OCI-LY1 (cell line): ENCODE measurements at regions not wholly inside any gene's neighbourhood (a gene's known extent, or its start where the extent isn't known, plus 50 kb on each side); places are given as distances from the start of the nearest gene placed in this dataset.
"Not testable (repeated sequence)": the region's sequence is repeated elsewhere in the genome, so short reads cannot be mapped to it uniquely, and the experiment has no call there.

Source experiments
- H2AFZ ChIP-seq: fragments of 200-600 bp; sonication (generic), shearing (Covaris generic); 2 replicates; pipeline ENCODE4 v1.6.0; 2014; ENCODE audit warnings: antibody characterized with exemption, mild to moderate bottlenecking, low read length
- H3F3A ChIP-seq: fragments of 200-600 bp; sonication (generic), shearing (Covaris generic); 2 replicates; pipeline ENCODE4 v1.6.0; 2014; ENCODE audit warnings: mild to moderate bottlenecking, antibody characterized with exemption, low read length, moderate library complexity; ENCODE audit not compliant: insufficient read depth
- H3K27ac ChIP-seq: fragments of 200-600 bp; sonication (generic); 2 replicates; pipeline ENCODE4 v1.5.1; 2014; ENCODE audit warnings: low read length, mixed run types, mild to moderate bottlenecking, low read depth; ENCODE audit not compliant: poor library complexity, severe bottlenecking
- H3K27me3 ChIP-seq: fragments of 200-600 bp; sonication (generic); 2 replicates; pipeline ENCODE4 v1.6.0; 2014; ENCODE audit warnings: antibody characterized with exemption, mild to moderate bottlenecking, low read length, moderate library complexity; ENCODE audit not compliant: insufficient read depth
- H3K36me3 ChIP-seq: fragments of 200-600 bp; sonication (generic); 2 replicates; pipeline ENCODE4 v1.6.1; 2014; ENCODE audit warnings: mild to moderate bottlenecking, antibody characterized with exemption, low read length, moderate library complexity, mixed read lengths; ENCODE audit not compliant: insufficient read depth
- H3K4me1 ChIP-seq: fragments of 200-600 bp; sonication (generic); 2 replicates; pipeline ENCODE4 v1.5.1; 2014; ENCODE audit warnings: mild to moderate bottlenecking, low read length, moderate library complexity; ENCODE audit not compliant: insufficient read depth, severe bottlenecking
- H3K4me2 ChIP-seq: fragments of 200-600 bp; sonication (generic), shearing (Covaris generic); 2 replicates; pipeline ENCODE4 v1.6.1; 2014; ENCODE audit warnings: low read length
- H3K4me3 ChIP-seq: fragments of 200-600 bp; sonication (generic); 2 replicates; pipeline ENCODE4 v1.5.1; 2014; ENCODE audit warnings: low read length, low read depth, mild to moderate bottlenecking, mixed read lengths; ENCODE audit not compliant: poor library complexity, severe bottlenecking
- H3K79me2 ChIP-seq: fragments of 200-600 bp; shearing (Covaris generic); 2 replicates; pipeline ENCODE4 v1.6.1; 2016; ENCODE audit warnings: mixed run types, low read length, mixed read lengths; ENCODE audit not compliant: insufficient read depth
- H3K9ac ChIP-seq: fragments of 200-600 bp; sonication (generic), shearing (Covaris generic); 2 replicates; pipeline ENCODE4 v1.6.1; 2014; ENCODE audit warnings: mild to moderate bottlenecking, low read length, mixed read lengths
- H3K9me2 ChIP-seq: fragments of 200-600 bp; sonication (generic), shearing (Covaris generic); 2 replicates; pipeline ENCODE4 v1.6.1; 2014; ENCODE audit warnings: low read depth, mild to moderate bottlenecking, low read length, mixed read lengths
- H3K9me3 ChIP-seq: fragments of 200-600 bp; shearing (Covaris generic); 2 replicates; pipeline ENCODE4 v1.6.1; 2014; ENCODE audit warnings: low read length, mixed read lengths
- H4K20me1 ChIP-seq: fragments of 200-600 bp; sonication (generic), shearing (Covaris generic); 2 replicates; pipeline ENCODE4 v1.6.0; 2016; ENCODE audit warnings: mild to moderate bottlenecking, low read length; ENCODE audit not compliant: insufficient read depth
- EZH2 ChIP-seq: fragments of 200-600 bp; sonication (generic), shearing (Covaris generic); IDR thresholded peaks from 2 replicates; pipeline ENCODE4 v1.8.0; 2017; ENCODE audit warnings: borderline replicate concordance, mixed run types, mild to moderate bottlenecking, antibody characterized with exemption, low read length, moderate library complexity, mixed read lengths
- TF ChIP-seq, protein P1 (sequence below): fragments of 200-600 bp; sonication (generic), shearing (Covaris generic); IDR thresholded peaks from 2 replicates; pipeline ENCODE4 v1.5.1; 2017; ENCODE audit warnings: mild to moderate bottlenecking, antibody characterized with exemption, low read length, moderate library complexity, mixed read lengths

DNA sequence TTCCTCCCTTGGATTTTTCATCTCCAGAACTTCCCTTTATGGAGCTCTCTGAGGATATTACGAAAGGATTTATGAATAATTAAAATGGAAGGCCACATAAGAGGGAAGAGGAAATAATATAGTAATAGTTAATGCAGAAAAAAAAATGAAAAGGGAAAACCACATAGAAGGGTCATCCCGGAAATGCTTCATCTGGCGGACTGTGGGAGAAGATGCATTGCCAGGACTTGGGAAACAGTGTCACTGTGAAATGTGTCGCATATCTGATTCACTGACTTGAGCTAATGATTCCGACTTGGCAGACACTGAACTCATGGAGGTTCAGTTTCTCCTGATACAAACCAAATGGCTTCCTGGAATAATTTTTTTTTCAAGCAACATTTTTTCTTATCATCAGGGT is 129.9 kb upstream of the RMP24 start:
- Histone ChIP-seq H3K36me3 (no peaks in the 10 kb centered on the region), H3K4me1 (no peaks in the 10 kb centered on the region), H2AFZ (no peak overlapping the region), H3K27ac (no peak overlapping the region), H4K20me1 (no peaks in the 10 kb centered on the region), H3K9ac (no peak overlapping the region), H3F3A (no peaks in the 10 kb centered on the region), H3K9me3 (no peaks in the 10 kb centered on the region), H3K4me3 (no peak overlapping the region), H3K27me3 (no peaks in the 10 kb centered on the region), H3K9me2 (no peaks in the 10 kb centered on the region), H3K4me2 (no peak overlapping the region), H3K79me2 (no peaks in the 10 kb centered on the region)
- no peak for TF ChIP-seq EZH2
- TF ChIP-seq, protein P1, sequence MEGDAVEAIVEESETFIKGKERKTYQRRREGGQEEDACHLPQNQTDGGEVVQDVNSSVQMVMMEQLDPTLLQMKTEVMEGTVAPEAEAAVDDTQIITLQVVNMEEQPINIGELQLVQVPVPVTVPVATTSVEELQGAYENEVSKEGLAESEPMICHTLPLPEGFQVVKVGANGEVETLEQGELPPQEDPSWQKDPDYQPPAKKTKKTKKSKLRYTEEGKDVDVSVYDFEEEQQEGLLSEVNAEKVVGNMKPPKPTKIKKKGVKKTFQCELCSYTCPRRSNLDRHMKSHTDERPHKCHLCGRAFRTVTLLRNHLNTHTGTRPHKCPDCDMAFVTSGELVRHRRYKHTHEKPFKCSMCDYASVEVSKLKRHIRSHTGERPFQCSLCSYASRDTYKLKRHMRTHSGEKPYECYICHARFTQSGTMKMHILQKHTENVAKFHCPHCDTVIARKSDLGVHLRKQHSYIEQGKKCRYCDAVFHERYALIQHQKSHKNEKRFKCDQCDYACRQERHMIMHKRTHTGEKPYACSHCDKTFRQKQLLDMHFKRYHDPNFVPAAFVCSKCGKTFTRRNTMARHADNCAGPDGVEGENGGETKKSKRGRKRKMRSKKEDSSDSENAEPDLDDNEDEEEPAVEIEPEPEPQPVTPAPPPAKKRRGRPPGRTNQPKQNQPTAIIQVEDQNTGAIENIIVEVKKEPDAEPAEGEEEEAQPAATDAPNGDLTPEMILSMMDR, result no peak

DNA sequence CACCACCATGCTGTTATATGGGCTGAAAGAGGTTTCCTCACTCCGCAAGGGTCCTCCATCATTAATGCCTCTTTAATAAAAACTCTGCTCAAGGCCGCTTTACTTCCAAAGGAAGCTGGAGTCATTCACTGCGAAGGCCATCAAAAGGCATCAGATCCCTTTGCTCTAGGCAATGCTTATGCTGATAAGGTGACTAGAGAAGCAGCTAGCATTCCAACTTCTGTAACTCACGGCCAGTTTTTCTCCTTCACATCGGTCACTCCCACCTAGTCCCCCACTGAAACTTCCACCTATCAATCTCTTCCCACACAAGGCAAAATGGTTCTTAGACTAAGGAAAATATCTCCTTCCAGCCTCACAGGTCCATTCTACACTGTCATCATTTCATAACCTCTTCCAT is 124.2 kb upstream of the RMP24 start:
- H3K9ac ChIP-seq, H2AFZ ChIP-seq: not testable (repeated sequence)

DNA sequence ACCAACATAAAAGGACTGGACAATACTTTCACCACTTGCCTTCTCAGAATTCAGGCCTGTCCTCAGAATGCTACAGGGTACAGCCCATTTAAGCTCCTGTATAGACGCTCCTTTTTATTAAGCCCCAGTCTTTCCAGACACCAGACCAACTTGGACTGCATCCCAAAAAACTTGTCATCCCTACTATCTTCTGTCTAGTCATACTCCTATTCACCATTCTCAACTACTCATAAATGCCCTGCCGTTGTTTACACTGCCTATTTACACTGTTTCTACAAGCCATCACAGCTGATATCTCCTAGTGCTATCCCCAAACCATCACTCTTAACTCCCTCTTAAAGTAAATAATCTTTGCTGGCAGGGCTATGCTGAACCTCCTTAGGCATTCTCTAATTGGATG is 123.2 kb upstream of the RMP24 start:
- not testable (repeated sequence) for H3K4me3 ChIP-seq, H2AFZ ChIP-seq, H3K4me2 ChIP-seq, H3K9ac ChIP-seq, H3K27me3 ChIP-seq, H3K79me2 ChIP-seq, H3K9me3 ChIP-seq, H3K9me2 ChIP-seq, H3K4me1 ChIP-seq, H3K36me3 ChIP-seq, H3K27ac ChIP-seq, H3F3A ChIP-seq, H4K20me1 ChIP-seq

More for the DNA sequence above, 124.2 kb upstream of the RMP24 start:
- not testable (repeated sequence) for H3K36me3 ChIP-seq, H3K27ac ChIP-seq, H3K27me3 ChIP-seq, H4K20me1 ChIP-seq, H3K9me2 ChIP-seq, H3K79me2 ChIP-seq, H3K4me3 ChIP-seq, H3F3A ChIP-seq, H3K4me1 ChIP-seq, H3K4me2 ChIP-seq, H3K9me3 ChIP-seq

DNA sequence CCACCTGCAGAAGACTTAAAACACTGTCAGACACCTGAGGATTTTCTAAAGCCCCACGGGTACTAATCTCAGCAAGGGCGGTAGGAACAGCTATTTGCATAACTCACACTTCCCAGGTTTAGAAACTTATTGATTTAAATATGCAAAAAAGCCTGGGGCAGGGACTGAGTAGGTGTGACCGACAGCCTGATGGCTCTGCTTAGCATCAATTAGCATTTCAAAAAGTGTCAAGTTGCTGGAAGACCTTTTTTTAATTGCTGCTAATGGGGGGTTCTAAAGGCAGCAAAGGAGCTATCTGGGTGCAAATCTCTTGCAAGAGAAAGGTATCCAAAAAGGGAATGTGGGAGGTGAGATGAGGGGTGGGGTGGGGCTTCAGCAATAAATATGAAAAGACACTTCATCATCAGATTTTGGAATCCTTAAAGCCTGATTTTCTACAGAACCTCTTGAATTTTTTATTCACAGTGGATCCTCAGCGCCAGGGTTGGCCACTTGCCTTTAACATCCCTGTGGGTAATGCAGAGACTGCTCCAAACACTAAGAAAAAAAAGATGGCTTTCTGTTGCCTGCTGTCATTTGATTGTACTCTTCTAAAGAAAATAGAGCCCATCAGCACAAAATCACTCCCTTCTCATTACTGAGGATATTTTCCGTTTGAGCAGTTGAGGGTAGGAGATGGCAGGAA is 121.1 kb upstream of the RMP24 start:
- no peak overlapping the region for H3K9ac ChIP-seq
- no peaks in the 10 kb centered on the region for H3K9me2 ChIP-seq
- no peaks in the 10 kb centered on the region for H3K4me1 ChIP-seq
- no peaks in the 10 kb centered on the region for H3K36me3 ChIP-seq
- TF ChIP-seq EZH2, result no peak
- TF ChIP-seq, protein P1, result no peak
- H3K27ac ChIP-seq, result no peak overlapping the region
- H3K4me3 ChIP-seq, result no peak overlapping the region
- H3K79me2 ChIP-seq, result no peaks in the 10 kb centered on the region
- no peaks in the 10 kb centered on the region for H4K20me1 ChIP-seq
- no peaks in the 10 kb centered on the region for H3K27me3 ChIP-seq
- H2AFZ ChIP-seq, result no peak overlapping the region
- no peaks in the 10 kb centered on the region for H3F3A ChIP-seq
- no peaks in the 10 kb centered on the region for H3K9me3 ChIP-seq
- no peak overlapping the region for H3K4me2 ChIP-seq
